ENCODE measurements at regions not wholly inside any gene's neighbourhood (a gene's known extent, or its start where the extent isn't known, plus 50 kb on each side); places are given as distances from the start of the nearest gene placed in this dataset.
A peak's percentile ranks its signal among the peaks of the same experiment; 100 is the strongest.

DNA sequence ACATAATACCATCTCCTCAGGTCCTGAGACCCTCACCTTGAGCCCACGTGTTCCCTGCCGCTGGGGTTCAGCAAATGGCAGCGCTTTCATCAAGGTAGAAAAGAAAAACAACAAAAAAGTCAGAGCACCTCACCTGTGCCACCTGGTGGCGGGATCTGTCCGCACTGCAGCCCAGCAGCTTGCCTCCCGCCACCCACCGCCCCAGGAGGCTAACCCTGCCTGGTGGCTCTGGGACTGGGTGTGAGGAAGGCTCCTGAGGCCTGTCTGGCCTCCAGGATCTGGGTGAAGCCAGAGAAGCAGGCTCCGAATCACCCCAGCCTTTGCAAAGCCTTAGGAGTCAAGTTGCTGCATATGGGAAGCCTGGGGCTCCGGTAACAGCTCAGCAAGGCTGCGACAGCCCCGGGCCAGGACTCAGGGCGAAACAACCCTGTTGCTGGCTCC is 270.8 kb downstream of the BMP7 start:
- TF ChIP-seq, protein P1, sequence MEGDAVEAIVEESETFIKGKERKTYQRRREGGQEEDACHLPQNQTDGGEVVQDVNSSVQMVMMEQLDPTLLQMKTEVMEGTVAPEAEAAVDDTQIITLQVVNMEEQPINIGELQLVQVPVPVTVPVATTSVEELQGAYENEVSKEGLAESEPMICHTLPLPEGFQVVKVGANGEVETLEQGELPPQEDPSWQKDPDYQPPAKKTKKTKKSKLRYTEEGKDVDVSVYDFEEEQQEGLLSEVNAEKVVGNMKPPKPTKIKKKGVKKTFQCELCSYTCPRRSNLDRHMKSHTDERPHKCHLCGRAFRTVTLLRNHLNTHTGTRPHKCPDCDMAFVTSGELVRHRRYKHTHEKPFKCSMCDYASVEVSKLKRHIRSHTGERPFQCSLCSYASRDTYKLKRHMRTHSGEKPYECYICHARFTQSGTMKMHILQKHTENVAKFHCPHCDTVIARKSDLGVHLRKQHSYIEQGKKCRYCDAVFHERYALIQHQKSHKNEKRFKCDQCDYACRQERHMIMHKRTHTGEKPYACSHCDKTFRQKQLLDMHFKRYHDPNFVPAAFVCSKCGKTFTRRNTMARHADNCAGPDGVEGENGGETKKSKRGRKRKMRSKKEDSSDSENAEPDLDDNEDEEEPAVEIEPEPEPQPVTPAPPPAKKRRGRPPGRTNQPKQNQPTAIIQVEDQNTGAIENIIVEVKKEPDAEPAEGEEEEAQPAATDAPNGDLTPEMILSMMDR (IDR thresholded peaks at IDR 0.05; ENCODE audit: low read length) = peak; percentile 78
- no peak for TF ChIP-seq EZH2 (IDR thresholded peaks at IDR 0.05; ENCODE audit: borderline replicate concordance, low read length)
